ELR (cell line): ENCODE measurements at regions not wholly inside any gene's neighbourhood (a gene's known extent, or its start where the extent isn't known, plus 50 kb on each side); places are given as distances from the start of the nearest gene placed in this dataset.

Experiments used
- DNase-seq: peaks from one replicate; pipeline ENCODE4 v3.0.0-alpha.2; 2015; ENCODE audit warnings: low read depth

DNA sequence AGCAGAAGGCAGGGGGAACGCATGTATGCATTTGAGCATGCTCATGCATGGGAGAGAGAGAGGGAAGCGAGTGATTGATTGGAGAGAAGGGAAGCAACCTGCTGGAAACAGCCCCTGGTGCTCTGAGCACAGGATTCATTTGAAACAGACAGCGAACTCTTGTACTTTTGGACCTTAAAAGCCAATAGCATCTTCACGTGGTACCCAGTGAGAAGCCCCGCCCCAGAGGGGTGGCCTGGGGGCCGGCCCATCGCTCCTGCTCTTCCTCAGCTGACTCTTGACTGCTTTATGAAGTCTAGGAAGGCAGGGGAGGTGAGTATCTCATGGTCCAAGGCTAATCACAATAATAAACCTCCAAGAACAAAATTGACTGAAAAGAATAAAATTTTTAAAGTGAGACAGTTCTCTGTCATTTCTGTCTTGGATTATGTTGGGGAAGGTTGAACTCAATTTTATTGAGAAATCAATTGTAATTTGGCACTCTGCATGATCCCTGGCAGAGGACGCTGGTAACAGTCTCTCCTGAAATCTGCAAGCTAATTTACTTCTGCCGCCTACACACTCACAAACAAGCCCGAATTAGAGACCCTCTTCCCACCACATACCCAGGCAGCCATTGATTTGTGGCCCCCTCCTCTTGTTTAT lies 168.2 kb upstream of the PPARGC1A start:
- no peak for DNase-seq

DNA sequence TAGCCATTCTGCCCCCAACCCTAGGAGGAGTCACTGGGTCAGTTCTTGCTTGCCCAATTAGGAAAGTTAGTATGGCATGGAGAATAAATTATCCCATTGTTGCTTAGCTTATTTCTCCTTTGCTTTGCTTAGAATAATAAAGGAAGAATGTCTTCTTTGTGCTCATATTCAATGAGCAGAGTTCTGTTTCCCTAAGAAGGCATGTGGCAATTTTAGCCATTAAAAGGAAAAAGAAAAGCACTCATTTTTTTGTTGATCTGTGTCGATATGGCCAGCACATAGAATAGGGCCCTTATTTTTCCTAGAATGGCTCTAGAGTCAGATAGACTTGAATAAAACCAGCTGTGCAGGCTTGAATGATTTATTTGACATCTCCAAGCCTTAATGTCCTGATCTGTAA lies 166.4 kb upstream of the PPARGC1A start:
- DNase-seq: no peak

DNA sequence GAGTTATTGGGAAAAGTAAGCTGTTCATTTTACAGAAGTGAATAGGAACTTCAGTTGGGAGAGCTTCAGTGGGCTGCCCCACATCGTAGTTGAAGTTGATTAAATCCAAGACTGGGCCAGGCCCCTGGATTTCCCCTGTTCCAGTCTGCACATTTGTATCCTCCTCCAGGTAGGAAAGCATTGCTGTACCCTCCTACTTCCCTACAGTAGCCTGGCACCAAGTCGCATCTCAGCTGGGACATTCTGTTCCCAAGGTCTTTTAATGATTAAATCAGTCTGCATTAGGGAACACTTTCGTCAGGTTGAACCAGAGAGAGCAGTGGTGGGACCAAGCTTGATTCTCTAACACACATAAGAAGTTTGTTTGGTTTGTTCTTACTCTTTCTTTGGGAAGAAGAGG lies 165.8 kb upstream of the PPARGC1A start:
- DNase-seq: no peak

DNA sequence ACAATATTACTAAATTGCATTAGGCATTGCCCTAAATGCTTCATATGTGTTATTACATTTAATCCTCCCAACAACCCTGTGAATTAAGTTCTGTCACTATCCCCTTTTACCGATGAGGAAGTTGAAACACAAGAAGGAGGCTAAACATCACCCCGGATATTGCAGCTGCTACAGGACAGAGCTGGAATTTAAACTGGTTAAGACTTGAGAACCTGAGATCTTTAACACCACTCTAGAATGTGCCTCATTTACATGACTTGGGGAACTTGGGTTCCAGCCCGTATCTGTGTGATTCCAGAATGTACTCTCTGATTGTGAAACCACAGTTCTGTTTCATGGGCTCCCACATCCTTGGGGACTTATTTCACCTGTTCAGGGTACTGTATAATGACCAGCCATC lies 165.1 kb upstream of the PPARGC1A start:
- no peak for DNase-seq

DNA sequence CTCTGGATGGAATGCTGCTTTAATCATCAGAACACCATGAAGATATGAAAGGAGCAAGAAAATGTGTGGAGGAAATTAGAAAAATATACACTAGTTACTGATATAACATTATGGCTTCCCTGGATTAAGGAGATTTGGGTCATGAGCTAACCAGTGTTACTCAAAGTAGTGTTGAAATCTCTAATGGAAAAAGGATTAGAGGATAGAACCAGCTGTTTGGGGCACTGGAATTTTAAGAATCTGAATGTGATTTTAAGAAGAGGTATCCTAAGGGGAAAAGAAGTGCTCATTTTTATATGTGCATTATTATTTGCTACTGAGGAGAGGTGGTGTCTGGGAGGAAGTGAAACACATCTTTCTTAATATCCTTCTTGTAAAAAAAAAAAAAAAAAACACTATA lies 164.1 kb upstream of the PPARGC1A start:
- DNase-seq: no peak

DNA sequence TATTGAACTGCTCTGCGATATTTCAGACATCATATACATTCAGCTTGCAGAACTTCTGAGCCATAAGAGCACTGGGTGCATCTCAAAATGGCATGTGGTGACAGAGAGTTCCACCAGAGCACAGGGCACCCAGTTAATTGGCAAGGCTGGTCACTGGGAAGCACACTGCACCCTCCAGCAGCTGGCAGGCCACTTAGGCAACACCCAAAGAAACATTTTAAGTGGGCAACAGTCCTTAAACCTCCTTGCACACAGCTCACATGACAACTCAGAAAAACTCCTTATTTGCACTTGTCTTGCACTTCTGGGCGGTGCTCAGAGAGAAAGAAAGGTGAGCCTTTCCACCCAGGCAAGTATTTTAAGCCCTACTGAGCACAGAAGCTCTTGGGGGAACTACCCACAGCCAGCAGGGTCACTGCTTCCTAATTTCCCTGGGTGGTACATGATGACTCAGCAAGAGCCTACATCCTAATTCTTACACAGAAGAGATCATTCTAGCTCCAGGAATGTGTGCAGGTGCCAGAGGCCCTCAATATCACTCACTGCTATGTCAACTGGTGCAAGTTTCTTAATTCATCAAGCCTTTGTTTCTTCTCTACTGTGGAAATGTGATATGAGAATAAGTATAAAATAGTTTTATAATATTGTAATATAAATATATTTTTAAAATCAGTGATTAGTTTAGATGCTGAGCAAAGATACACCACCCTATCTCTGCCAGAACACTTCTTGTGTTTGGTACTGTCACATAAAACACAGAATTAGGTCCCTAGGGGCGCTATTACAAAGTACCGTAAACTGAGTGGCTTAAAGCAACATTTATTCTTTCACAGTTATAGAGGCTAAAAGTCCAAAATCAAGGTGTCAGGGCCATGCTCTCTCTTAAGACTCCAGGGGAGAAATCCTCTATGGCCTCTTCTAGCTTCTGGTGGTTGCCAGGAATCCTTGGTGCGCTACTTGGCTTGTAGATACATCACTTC lies 155.1 kb upstream of the PPARGC1A start:
- no peak for DNase-seq

DNA sequence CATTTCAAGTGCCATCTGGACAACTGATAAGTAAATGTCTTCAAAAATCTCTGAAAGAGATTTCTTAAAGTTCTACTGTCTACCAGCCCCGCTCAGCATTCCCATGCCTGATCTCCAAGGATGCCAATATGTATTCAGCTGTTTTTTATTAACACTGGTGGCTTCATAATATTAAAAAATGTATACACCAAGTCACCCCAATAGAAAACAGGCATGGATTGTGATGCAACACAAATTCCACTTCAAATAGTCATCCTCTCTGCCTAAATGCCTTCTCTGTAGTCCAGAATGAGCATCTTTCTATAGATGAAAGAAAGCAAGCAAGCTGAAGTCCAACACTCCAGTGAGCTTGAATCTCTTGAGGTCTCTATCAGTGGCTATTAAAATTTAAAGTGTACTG lies 152.2 kb upstream of the PPARGC1A start:
- peak; percentile 81 for DNase-seq

DNA sequence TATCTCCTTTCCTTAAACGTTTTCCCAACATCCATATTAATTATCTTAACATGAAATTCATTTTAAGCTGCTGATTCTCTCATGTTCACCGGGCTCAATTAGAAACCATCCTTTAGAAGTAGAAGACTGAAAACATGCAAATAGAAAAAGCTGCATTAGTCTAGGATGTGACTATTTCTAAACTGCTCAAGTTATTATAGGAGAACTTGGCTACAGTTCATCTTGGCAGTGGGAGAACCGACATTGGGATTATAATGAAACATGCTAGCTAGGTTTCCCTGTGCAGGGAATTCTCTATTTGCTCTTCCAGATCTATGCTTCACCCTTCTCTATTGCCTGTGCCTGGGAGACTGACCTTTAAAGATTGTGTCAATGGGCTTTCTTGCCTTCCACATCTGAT lies 151.0 kb upstream of the PPARGC1A start:
- DNase-seq: no peak

DNA sequence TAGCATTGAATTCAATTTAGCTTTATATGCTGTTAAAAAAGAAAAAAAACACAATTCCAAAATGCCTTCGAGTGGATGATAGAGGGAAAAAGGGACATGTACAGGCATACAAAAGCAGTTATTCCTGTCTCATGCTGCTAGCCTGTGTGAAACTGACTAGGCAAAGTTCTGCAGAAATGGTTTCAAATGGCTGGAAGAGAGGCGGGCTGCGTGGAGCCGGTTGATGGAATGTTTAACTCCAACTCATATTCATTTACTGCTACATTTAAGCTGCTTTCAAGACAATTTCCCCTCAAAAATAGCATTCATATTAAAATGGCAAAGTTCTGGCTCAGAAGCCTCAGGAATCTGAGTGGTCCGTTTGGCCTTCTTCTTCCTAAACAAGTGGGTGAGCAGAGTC lies 143.8 kb upstream of the PPARGC1A start:
- no peak for DNase-seq

DNA sequence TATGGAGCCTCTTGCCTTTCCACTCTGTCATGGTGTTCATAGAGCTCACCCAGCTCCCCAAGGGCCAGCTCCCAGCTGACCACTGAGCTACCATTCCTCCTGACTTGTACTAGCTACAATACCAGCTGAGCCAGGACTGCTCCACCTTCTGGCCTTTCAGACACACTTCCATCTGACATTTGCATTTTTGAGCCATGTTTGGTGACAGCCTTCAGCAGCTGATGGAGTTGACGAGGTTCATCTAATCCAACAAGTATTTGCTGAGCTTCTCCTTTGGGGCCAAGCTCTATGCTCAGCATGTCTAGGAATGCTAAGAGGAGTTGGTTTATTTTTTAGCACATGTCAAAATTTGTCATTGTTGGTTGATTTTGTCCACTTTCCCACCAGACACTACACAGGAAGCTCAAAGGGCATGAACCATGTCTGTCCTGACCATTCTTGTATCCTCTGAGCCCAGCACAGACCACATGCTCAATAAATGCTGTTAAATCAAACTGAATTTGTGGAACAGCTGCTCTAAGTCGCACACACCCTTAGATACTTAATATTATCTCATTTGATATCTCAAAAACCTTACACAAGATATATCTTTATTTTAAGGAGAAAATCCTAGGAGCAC lies 142.6 kb upstream of the PPARGC1A start:
- DNase-seq: peak; percentile 28

DNA sequence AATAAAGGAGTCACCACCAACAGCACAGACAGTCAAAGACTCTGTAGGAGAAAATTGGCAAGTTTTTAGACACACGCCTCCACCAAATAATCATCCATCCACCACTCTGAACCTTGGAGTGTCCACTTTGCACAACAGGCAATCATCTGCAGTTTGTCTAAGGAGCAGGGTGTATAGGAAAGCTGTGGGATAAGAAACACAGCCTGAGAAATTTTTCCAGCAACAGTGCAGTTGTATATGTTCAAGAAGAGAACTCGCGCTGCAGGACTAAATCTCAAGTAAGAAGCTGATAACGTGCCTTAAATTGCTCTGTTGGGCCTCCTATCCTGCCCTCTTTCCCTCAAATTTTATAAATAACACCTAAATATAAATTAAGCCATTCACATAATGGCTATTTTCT lies 136.7 kb upstream of the PPARGC1A start:
- no peak for DNase-seq

DNA sequence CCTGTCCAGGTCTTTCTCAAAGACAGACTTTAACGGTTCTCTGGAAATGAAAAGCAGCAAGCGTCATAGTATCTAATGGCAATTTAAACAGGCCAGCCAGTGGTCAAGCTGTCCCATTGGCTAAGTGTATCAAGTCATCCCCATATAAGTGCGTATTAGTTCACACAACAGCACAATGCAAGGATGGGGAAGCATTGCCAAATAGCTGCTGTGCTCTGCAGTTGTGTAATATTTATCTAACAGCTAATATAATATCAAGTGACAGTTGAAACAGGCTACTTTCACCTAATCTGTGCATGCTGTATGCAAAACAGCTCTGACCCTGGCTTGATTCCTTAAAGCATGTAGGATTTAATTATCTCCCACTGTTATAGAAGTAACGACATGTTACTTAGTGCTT lies 134.8 kb upstream of the PPARGC1A start:
- no peak for DNase-seq

DNA sequence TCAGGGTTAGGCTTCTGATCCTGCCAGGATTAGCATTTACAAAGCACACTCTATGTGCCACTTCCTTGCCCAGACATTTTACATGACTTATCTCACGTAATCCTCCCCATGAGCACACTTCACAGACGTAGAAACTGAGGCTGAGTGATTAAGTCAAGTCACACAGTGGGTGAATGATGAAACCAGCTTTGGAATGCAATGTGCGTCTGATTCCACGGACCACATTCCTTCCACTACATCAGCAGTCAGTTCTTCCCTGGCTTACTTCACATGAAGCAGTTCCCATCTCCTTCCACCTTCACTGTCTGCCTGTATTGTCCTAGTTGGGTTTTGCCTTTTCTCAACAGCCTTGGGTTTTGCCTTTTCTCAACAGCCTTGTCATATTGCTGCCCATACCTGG lies 134.3 kb upstream of the PPARGC1A start:
- DNase-seq: no peak

DNA sequence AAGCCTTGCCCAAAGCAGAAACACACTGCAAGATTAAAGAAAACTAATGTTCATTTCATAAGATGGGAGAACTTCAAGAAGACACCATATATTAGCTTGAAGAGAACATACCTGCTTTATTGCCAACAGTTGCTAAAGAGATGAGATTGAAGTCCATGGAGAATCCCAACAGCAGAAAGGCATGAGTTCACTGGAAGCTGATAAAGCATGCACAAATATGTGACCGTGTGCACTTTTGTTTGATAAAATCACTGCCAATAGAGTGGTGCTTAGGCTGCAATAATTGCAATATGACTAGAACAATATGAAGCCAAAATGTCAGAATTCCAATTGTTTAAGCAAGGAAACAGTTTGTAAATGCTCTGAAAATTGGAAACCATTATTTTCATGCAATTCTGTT lies 125.9 kb upstream of the PPARGC1A start:
- no peak for DNase-seq

DNA sequence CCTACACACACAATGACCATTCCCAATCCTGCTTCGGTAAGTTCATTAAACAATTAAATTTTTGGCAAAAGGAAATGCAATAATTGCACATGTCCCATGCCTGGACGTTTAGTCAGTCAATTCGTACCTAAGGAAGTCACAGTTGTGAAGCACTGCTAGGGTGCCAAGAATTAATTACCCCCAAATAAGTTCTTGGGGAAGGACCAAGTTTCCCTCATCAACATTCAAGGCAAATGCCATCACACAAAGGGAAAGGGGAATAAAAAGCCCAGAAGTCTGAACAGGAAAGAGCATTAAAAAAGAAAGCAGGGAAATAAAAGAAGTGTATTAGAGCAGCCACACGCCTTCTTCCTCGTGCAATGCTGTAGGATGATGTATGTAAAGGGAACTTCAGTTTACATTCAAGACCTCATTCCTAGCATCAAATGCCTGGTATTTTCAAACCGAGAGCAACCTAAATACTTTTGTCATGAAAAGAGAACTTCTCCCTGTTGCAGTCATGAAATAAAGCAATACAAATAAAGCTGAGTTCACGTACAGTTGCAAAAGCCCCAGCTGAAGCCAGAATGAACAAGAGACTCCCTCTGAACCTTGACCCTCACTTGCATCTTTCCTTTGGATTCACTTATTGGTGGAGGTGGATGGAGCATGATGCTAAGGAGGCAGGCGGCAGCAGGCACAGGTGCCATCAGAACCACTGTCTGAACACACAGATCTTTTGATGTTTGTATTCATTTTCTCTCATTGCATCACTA lies 124.0 kb upstream of the PPARGC1A start:
- DNase-seq: no peak

DNA sequence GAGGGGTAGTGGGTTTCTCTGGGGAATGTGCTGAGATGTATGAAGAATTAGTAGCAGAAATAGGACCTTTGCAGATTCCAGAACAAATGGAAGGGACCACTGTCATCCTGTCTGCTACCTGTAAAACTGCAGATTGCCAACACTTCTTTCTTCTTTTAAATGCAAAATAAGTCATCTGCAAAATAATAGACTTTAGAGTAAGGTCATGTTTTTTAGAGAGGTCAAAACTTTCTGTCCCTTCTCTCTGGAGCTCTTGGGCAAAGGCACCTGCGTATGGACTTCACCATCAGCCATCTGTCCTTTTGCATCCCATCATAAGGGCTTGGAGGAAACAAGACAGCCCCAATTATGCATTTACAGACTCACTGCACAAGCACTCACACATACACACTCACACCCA lies 121.1 kb upstream of the PPARGC1A start:
- no peak for DNase-seq

DNA sequence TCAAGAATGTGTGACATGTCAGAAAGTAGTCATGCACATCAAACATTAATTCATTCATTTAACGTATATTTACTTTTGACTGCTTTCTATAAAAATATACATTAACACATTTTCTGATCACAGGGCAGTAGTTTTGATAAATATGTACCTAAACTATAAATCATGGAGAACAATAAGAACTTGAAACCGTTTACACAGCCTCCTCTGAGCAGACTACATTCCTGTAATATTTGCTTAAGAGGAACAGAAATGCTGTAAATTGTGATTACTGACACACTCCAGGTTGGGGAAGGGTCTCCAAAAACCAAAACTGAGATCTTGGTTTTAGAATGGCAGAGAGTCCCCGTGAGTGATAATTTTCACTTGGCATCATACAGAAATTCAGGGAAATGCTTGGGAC lies 120.7 kb upstream of the PPARGC1A start:
- no peak for DNase-seq

DNA sequence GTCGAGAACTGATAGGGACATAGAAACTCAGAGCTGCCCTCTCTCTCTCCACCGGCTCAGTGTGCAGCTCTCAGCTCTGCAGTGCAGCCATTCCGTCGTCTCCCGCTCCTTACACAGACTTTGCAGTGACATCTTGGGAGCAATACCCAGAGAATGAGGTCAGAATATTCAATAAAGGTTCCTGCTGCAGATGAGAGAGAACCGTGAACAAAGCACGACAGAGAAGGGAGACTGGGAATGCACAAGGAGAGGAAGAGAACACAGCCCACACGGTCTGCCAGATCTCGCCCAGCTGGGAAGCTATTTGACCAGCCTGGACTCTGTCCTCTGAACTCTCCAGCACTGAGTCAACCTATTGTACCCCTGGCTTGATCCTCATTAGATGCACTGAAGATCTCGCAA lies 118.0 kb upstream of the PPARGC1A start:
- DNase-seq: no peak

DNA sequence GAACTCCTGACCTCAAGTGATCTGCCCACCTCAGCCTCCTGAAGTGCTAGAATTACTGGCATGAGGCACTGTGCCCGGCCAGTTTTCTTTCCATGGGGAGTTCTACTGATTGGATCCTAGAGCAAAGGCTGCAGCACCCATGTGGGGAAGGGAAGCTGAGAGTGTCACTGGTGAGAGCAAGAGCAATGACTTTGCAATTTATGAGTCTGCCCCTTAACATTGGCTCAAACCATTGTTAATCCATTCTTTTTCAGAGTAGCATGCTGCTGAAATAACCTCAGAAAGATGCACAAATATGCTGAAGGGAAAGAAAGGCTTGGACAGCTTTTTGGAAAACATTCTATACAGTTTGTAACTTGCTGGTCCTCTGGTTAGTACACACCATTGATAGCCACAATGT lies 116.4 kb upstream of the PPARGC1A start:
- DNase-seq: no peak

DNA sequence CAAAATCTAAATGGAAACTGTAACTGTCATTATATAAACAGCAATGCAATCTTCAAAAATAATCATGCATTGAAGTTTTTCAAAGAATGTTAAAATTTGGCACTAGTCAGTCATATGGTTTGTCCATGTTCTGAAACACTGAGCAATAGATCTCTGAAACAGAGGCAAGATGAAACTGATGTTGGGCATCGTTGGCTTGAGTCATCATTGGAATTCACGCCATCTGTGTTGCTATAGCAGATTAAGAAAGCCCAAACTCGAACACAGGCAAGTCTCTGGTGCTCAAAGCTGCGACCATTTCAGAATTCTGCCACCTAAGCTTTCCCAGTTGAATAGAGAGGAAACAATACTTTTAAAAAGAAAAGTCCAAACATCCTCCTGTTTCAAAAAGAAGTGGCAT lies 114.1 kb upstream of the PPARGC1A start:
- DNase-seq: no peak

DNA sequence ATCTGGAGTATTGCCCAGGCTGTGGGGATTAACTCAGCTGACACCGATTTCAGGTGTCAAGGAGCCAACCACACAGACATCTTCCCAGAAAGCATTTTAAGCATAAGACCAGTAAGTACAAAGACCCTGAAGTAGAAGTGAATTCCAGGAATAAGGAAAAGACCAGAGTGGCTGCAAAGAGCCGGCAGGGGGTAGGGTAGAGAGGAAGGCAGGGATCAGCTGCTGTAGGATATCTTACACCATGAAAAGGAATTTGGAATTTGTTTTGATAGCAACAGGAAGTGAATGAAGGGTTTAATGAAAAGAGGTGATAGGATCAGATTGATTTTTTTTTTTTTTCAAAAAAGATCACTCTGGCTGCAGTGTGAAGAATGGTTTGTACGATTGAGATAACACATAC lies 113.6 kb upstream of the PPARGC1A start:
- DNase-seq: no peak

DNA sequence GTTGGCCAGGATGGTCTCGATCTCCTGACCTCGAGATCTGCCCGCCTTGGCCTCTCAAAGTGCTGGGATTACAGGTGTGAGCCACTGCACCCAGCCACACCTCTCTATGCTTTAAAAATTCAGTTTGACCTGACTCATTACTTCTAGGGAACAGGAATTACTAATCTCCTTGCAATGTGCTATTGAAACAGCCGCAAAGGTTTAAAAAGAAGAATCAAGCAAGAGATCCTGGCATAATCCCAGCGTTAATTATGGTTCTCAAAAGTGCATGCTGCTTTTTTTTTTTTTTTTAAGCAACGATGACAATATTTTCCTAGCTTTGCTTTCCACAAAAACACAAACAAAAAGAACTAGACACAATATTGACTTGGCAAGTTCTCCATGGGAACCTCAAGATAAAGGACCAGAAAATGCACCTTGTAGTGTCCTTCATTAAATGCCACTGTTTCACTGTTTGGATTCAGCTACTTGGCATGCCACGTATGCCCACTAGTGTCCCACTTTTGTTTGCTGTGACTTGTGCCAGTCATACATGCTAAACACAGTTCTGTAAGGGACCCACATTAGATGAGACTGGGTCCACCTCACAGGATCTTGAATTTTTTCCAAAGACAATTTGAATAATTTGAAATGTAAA lies 112.6 kb upstream of the PPARGC1A start:
- DNase-seq: peak; percentile 42
